GM12878 (cell line): ENCODE measurements at regions not wholly inside any gene's neighbourhood (a gene's known extent, or its start where the extent isn't known, plus 50 kb on each side); places are given as distances from the start of the nearest gene placed in this dataset.
A peak's percentile ranks its signal among the peaks of the same experiment; 100 is the strongest.

Experiments
- ATAC-seq: fragments of 200-7000 bp; cut with Tn5 transposase; 3 replicates; pipeline ENCODE4 v1.9.1; 2020; ENCODE audit warnings: mild to moderate bottlenecking, moderate library complexity
- BruUV-seq: library from RNA; stranded (reverse); fragments of 400-500 nt; replicated peaks from 2 replicates; lab custom pipeline; 2021; lab: Mats Ljungman, UMichigan
- CTCF ChIA-PET: fragments of 300-600 bp; sonication (Branson Sonifier 250); formaldehyde crosslinking; extraction: SDS; loops from one replicate; lab custom pipeline; 2021; ENCODE audit warnings: inconsistent platforms; lab: Yijun Ruan, JAX
- POLR2A ChIA-PET: fragments of 350-600 bp; formaldehyde crosslinking; extraction: SDS; loops from one replicate; lab custom pipeline; 2021; ENCODE audit warnings: inconsistent platforms; lab: Charles Lee
- RAD21 ChIA-PET: fragments of 300-600 bp; sonication (Branson Sonifier 250); formaldehyde crosslinking; loops from one replicate; lab custom pipeline; 2023; ENCODE audit warnings: antibody characterized with exemption; ENCODE audit not compliant: unreplicated experiment; lab: Charles Lee
- SMC1A ChIA-PET: fragments of 300-600 bp; sonication (Branson Sonifier 250); formaldehyde crosslinking; loops from one replicate; lab custom pipeline; 2023; ENCODE audit not compliant: unreplicated experiment, uncharacterized antibody; lab: Charles Lee
- DNase-seq: peaks from one replicate; pipeline ENCODE4 v3.0.0-alpha.2; 2011; ENCODE audit warnings: low read depth, low spot score
- FAIRE-seq: peaks from 3 replicates; lab custom pipeline; 2011; peaks lifted over from hg19 to GRCh38; lab: Jason Lieb, UNC
- H2AFZ ChIP-seq: 2 replicates; pipeline ENCODE4 v1.6.0; 2011; ENCODE audit warnings: low read depth, low read length, control low read depth; ENCODE audit not compliant: control insufficient read depth
- H3K27ac ChIP-seq: 2 replicates; pipeline ENCODE4 v1.5.1; 2011; ENCODE audit warnings: control low read depth; ENCODE audit not compliant: control insufficient read depth, insufficient read depth
- H3K27me3 ChIP-seq, 2 experiments: replicated peaks in 1 of 2; 2 replicates each; pipeline versions ENCODE4 v1.6.0 to v1.6.1; 2011; ENCODE audit warnings: low read length in 1 of 2; ENCODE audit not compliant: control insufficient read depth in 2 of 2, insufficient read depth in 2 of 2
- H3K36me3 ChIP-seq, 2 experiments: 2 replicates each; pipeline ENCODE4 v1.5.1; 2011; ENCODE audit warnings: low read length in 1 of 2; ENCODE audit not compliant: control insufficient read depth in 2 of 2, insufficient read depth in 2 of 2
- H3K4me1 ChIP-seq: 2 replicates; pipeline ENCODE4 v1.6.1; 2011; ENCODE audit warnings: mild to moderate bottlenecking, low read length, moderate library complexity, mixed read lengths; ENCODE audit not compliant: control insufficient read depth, insufficient read depth
- H3K4me2 ChIP-seq: 2 replicates; pipeline ENCODE4 v1.6.0; 2011; ENCODE audit warnings: control low read depth; ENCODE audit not compliant: control insufficient read depth, insufficient read depth
- H3K4me3 ChIP-seq: fragments of 200-600 bp; sonication (generic); 2 replicates; pipeline ENCODE4 v1.5.1; 2016
- H3K79me2 ChIP-seq: 2 replicates; pipeline ENCODE4 v1.6.0; 2011; ENCODE audit warnings: low read length; ENCODE audit not compliant: control insufficient read depth, insufficient read depth
- H3K9ac ChIP-seq: 2 replicates; pipeline ENCODE4 v1.8.0; 2011; ENCODE audit warnings: low read length, control low read depth, mixed read lengths; ENCODE audit not compliant: control insufficient read depth, insufficient read depth
- H3K9me3 ChIP-seq: replicated peaks from 3 replicates; pipeline ENCODE4 v1.5.1; 2011; ENCODE audit warnings: mild to moderate bottlenecking, low read length; ENCODE audit not compliant: control insufficient read depth, insufficient read depth
- H4K20me1 ChIP-seq: 2 replicates; pipeline ENCODE4 v1.6.0; 2011; ENCODE audit not compliant: control insufficient read depth, insufficient read depth
- CREB1 ChIP-seq: IDR thresholded peaks from 2 replicates; pipeline ENCODE4 v1.6.1; 2012; ENCODE audit warnings: low read depth, mild to moderate bottlenecking, inconsistent platforms
- EED ChIP-seq: sonication (generic); IDR thresholded peaks from 2 replicates; pipeline ENCODE4 v1.6.1; 2016; ENCODE audit warnings: antibody characterized with exemption, low read depth
- ELK1 ChIP-seq: IDR thresholded peaks from 2 replicates; pipeline ENCODE4 v1.6.1; 2012; ENCODE audit warnings: low read depth, low read length, improper control_type of control experiment
- EZH2 ChIP-seq: IDR thresholded peaks from 2 replicates; pipeline ENCODE4 v1.6.1; 2012; ENCODE audit warnings: low read depth, mild to moderate bottlenecking, control low read depth, inconsistent platforms, low read length, borderline replicate concordance; ENCODE audit not compliant: control insufficient read depth
- MTA3 ChIP-seq: IDR thresholded peaks from 2 replicates; pipeline ENCODE4 v1.6.1; 2012; ENCODE audit warnings: low read length, inconsistent platforms, borderline replicate concordance
- SREBF1 ChIP-seq: IDR thresholded peaks from 2 replicates; pipeline ENCODE4 v1.6.1; 2012; ENCODE audit warnings: mild to moderate bottlenecking, low read length
- WGBS: methylation state at CpG from one replicate; pipeline ENCODE4 v1.1.6; 2016; ENCODE audit warnings: low lambda C conversion rate; ENCODE audit not compliant: insufficient replicate concordance, insufficient coverage; ENCODE audit errors: missing lambda C conversion rate; 5-methylcytosine and 5-hydroxymethylcytosine counted together
- in situ Hi-C: fragments of 300-500 bp; cut with MboI; formaldehyde crosslinking; loops from 9 replicates; pipeline ENCODE4 v1.14.3; 2018; ENCODE audit warnings: mixed read lengths
- intact Hi-C: fragments of 100-400 bp; cut with micrococcal nuclease; formaldehyde crosslinking; loops from one replicate; pipeline ENCODE4 v1.14.2; 2022; ENCODE audit not compliant: unreplicated experiment

DNA sequence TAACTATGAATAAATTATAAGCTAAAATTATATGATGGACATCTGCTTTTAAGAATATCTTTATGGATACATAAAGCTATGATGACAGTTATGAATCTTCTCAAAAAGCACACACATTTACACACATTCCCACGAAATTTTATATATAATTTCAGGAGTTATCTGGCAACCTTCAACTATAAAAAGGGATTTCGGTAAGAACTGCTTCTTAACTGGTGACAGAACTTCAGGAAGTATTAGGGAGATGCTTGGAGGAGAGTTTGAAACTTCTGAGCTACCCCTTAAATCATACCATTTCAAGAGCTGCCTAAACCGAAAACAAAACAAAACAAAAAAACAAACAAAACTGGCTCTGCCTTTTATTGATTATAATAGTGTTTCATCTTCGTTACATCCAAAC, 399.4 kb downstream of the ZEB2 start (continued):
- no peak for TF ChIP-seq EZH2
- TF ChIP-seq ELK1, result no peak
- TF ChIP-seq EED, result no peak
- TF ChIP-seq SREBF1, result no peak

GRCh38 chr2:144117086-144117485, 402.8 kb downstream of the ZEB2 start:
- BruUV-seq, result no TSS peak
- Histone ChIP-seq H4K20me1 (no peaks in the 10 kb centered on the region), H3K9me3 (no peaks in the 10 kb centered on the region), H3K27me3 (no peaks in the 10 kb centered on the region), H3K27ac (no peak overlapping the region), H3K4me1 (no peaks in the 10 kb centered on the region), H3K4me3 (no peak overlapping the region), H3K36me3 (no peaks in the 10 kb centered on the region), H3K9ac (no peak overlapping the region), H3K79me2 (no peaks in the 10 kb centered on the region), H2AFZ (no peak overlapping the region), H3K4me2 (no peak overlapping the region)
- ChIA-PET POLR2A (no interaction called here), SMC1A (interaction anchor here (0.6 kb wide), 1 partner anchor 1924 kb away, joined by 3 read pairs; no protein-coding TSS in a partner anchor), CTCF (no interaction called here), RAD21 (no interaction called here)
- WGBS, result 96% methylated on average over 3 of the region's 3 CpGs
- ATAC-seq, result no peak
- FAIRE-seq, result no peak
- intact Hi-C loops (no loop called here), in situ Hi-C loops (no loop called here)
- TF ChIP-seq MTA3, result no peak
- TF ChIP-seq CREB1, result 0 out of 2 replicates have a peak, but pooled peaks have one; percentile 12
- no peak for DNase-seq
